ENCODE measurements at regions not wholly inside any gene's neighbourhood (a gene's known extent, or its start where the extent isn't known, plus 50 kb on each side); places are given as distances from the start of the nearest gene placed in this dataset.

GRCh38 chr2:22491442-22491841 is 893.5 kb upstream of the KLHL29 start:
- H3K4me3 ChIP-seq = no peak overlapping the region
- H3K9me3 ChIP-seq = no peaks in the 10 kb centered on the region
- 20 to 35% (median 25%) methylated on average over 5 of the region's 5 CpGs for WGBS, 3 donors
- no peaks in the 10 kb centered on the region for H3K27me3 ChIP-seq
- no peaks in the 10 kb centered on the region for H3K4me1 ChIP-seq (ENCODE audit: insufficient read depth)
- no peak for DNase-seq
- H3K36me3 ChIP-seq = no peaks in the 10 kb centered on the region
- TF ChIP-seq POLR2A (IDR thresholded peaks at IDR 0.05) = no peak
- no peak for TF ChIP-seq EP300 (IDR thresholded peaks at IDR 0.05)
- no peak overlapping the region for H3K27ac ChIP-seq
- intact Hi-C loops (cut with DNase I) = no loop called here

DNA sequence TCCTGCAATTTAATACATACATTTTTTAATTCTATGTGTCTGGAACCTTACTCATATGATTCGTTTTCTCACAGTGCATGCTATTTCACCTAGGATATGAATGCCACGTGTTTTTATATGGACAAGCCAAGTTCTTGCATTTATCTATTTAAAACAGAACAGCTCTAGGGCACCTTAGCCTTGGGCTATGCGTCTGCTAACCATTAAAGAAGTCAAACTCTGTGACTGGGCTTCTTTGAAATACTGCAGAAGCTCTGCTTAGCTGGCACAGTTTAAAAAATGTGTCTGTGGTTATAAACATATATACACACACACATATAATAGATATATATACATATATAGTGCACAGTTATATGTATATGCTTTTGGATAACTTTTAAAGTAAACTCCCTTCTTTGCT is 890.8 kb upstream of the KLHL29 start:
- no peaks in the 10 kb centered on the region for H3K4me1 ChIP-seq (ENCODE audit: insufficient read depth)
- TF ChIP-seq POLR2A (IDR thresholded peaks at IDR 0.05) = no peak
- no peak for TF ChIP-seq CTCF (IDR thresholded peaks at IDR 0.05)
- TF ChIP-seq EP300 (IDR thresholded peaks at IDR 0.05) = no peak
- H3K36me3 ChIP-seq = no peaks in the 10 kb centered on the region
- no peak overlapping the region for H3K27ac ChIP-seq
- no peak overlapping the region for H3K4me3 ChIP-seq
- H3K27me3 ChIP-seq = no peaks in the 10 kb centered on the region
- WGBS, 3 donors = 42 to 51% (median 51%) methylated on average over 3 of the region's 3 CpGs
- intact Hi-C loops (cut with DNase I) = no loop called here
- no peaks in the 10 kb centered on the region for H3K9me3 ChIP-seq
- DNase-seq = no peak

- Histone ChIP-seq H3K27ac (no peak overlapping the region), H3K27me3 (no peaks in the 10 kb centered on the region), H3K4me1 (ENCODE audit: insufficient read depth) (peaks cover 3% of the 10 kb centered on the region), H3K4me3 (no peak overlapping the region), H3K9me3 (no peaks in the 10 kb centered on the region), H3K36me3 (no peaks in the 10 kb centered on the region)
- 74 to 90% (median 76%) methylated on average over 1 of the region's 1 CpG for WGBS, 3 donors
- DNase-seq = no peak
- TF ChIP-seq EP300 (IDR thresholded peaks at IDR 0.05) (no peak), CTCF (IDR thresholded peaks at IDR 0.05) (no peak), POLR2A (IDR thresholded peaks at IDR 0.05) (no peak)
- intact Hi-C loops (cut with DNase I) = no loop called here
Measured at GRCh38 chr2:22497064-22497463, 887.9 kb upstream of the KLHL29 start.

- no peak for TF ChIP-seq CTCF (IDR thresholded peaks at IDR 0.05)
- no peak for TF ChIP-seq POLR2A (IDR thresholded peaks at IDR 0.05)
- TF ChIP-seq EP300 (IDR thresholded peaks at IDR 0.05) = no peak
- H3K4me1 ChIP-seq (ENCODE audit: insufficient read depth) = peaks cover 3% of the 10 kb centered on the region
- no peak for DNase-seq
- H3K4me3 ChIP-seq = no peak overlapping the region
- no peak overlapping the region for H3K27ac ChIP-seq
- no peaks in the 10 kb centered on the region for H3K9me3 ChIP-seq
- no peaks in the 10 kb centered on the region for H3K36me3 ChIP-seq
- H3K27me3 ChIP-seq = no peaks in the 10 kb centered on the region
- WGBS, 3 donors = 91 to 98% (median 93%) methylated on average over 3 of the region's 3 CpGs
- intact Hi-C loops (cut with DNase I) = no loop called here
Measured at GRCh38 chr2:22497789-22498188, 887.2 kb upstream of the KLHL29 start.

DNA sequence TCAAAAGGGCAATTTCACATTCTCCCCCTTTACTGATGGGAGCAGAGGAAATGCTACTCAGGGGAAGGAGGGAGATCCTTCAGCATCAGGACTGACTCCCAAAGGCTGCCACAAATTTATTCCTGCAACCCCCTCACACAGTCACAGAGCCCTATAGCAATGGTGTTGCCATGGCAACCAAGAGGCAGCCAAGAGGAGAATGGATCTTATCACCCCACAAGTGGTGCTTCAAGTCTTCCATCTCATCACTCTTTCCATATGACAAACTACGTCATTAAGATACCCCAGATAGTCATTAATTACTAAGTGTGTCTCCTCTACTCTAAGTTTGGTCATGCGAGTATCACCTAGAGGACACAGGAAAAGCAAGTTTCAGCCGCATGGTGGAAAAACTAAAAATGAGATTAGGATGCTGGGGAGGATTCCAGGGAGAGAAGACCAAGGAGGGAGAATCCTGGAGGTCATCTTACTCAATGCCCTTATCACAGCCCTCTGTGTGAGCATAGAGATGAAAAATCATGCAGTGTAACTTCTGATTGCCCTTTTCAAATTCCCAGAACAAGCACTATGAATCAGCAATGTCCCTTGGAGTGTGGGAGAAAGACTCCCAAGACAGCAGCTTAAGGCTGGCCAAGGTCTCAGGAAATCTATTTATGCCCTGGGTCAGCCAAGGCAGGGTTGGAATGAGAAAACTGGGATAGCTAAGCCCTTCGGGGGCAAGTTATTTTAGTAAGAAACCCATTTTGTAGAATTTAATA is 885.7 kb upstream of the KLHL29 start:
- Histone ChIP-seq H3K4me3 (no peak overlapping the region), H3K36me3 (no peaks in the 10 kb centered on the region), H3K27me3 (no peaks in the 10 kb centered on the region), H3K9me3 (no peaks in the 10 kb centered on the region), H3K4me1 (ENCODE audit: insufficient read depth) (peaks cover 3% of the 10 kb centered on the region), H3K27ac (no peak overlapping the region)
- peak in 1 of 5 donors; percentile 25 for DNase-seq
- WGBS, 3 donors = 30 to 40% (median 30%) methylated on average over 4 of the region's 4 CpGs
- no peak for TF ChIP-seq POLR2A (IDR thresholded peaks at IDR 0.05)
- TF ChIP-seq EP300 (IDR thresholded peaks at IDR 0.05) = peak; percentile 27
- intact Hi-C loops (cut with DNase I) = no loop called here

Measured in ovary (tissue), 7 donors.